AG04450 (cell line): ENCODE measurements at regions not wholly inside any gene's neighbourhood (a gene's known extent, or its start where the extent isn't known, plus 50 kb on each side); places are given as distances from the start of the nearest gene placed in this dataset.

Source experiments
- CTCF ChIA-PET: fragments of 300-600, 350-600 bp; formaldehyde crosslinking; extraction: SDS; loops from one replicate; lab custom pipeline; 2022; ENCODE audit warnings: antibody characterized with exemption, inconsistent platforms; lab: Charles Lee
- POLR2A ChIA-PET: fragments of 350-600 bp; formaldehyde crosslinking; extraction: SDS; loops from one replicate; lab custom pipeline; 2021; ENCODE audit warnings: antibody characterized with exemption, inconsistent platforms; lab: Yijun Ruan, JAX
- DNase-seq: peaks from one replicate; pipeline ENCODE4 v3.0.0-alpha.2; 2011; ENCODE audit warnings: low read depth, low spot score
- H3K27ac ChIP-seq: one replicate; pipeline ENCODE4 v1.5.1; 2012; ENCODE audit warnings: low read depth, low read length, control low read depth
- H3K27me3 ChIP-seq: one replicate; pipeline ENCODE4 v1.6.0; 2012; ENCODE audit warnings: low read length; ENCODE audit not compliant: control insufficient read depth, insufficient read depth
- H3K4me3 ChIP-seq: 2 replicates; pipeline ENCODE4 v1.5.1; 2011; ENCODE audit warnings: mild to moderate bottlenecking, low read depth, low read length, control low read depth
- H3K9me3 ChIP-seq: 2 replicates; pipeline ENCODE4 v1.5.1; 2012; ENCODE audit warnings: low read length; ENCODE audit not compliant: control insufficient read depth, insufficient read depth
- CTCF ChIP-seq: IDR thresholded peaks from 2 replicates; pipeline ENCODE4 v1.5.1; 2011; ENCODE audit warnings: low read depth, low read length, control low read depth, inconsistent platforms

- Histone ChIP-seq H3K27me3 (no peaks in the 10 kb centered on the region), H3K27ac (peak overlapping the region; percentile 70), H3K4me3 (no peak overlapping the region), H3K9me3 (no peaks in the 10 kb centered on the region; the same call in 1 of the 2 replicates)
- DNase-seq = peak; percentile 58
- ChIA-PET POLR2A (interaction anchor here (0.6 kb wide), 1 partner anchor 81 kb away, joined by 9 read pairs; no protein-coding TSS in a partner anchor), CTCF (interaction anchor here (0.7 to 1.0 kb wide), 3 partner anchors 100 to 381 kb away, joined by 3 read pairs; no protein-coding TSS in a partner anchor)
- no peak for TF ChIP-seq CTCF
These were observed 82.5 kb upstream of the PRNP start for GRCh38 chr20:4603724-4604123.

- DNase-seq = no peak
- Histone ChIP-seq H3K27ac (no peak overlapping the region), H3K9me3 (no peaks in the 10 kb centered on the region; the same call in 1 of the 2 replicates), H3K4me3 (no peak overlapping the region), H3K27me3 (no peaks in the 10 kb centered on the region)
- CTCF ChIA-PET = interaction anchor here (0.7 to 2.0 kb wide), 4 partner anchors 8 to 493 kb away, joined by 3 to 7 read pairs (median 6); no protein-coding TSS in a partner anchor
- POLR2A ChIA-PET = interaction anchor here (0.9 kb wide), 1 partner anchor 41 kb away, joined by 3 read pairs; no protein-coding TSS in a partner anchor
- no peak; the same call in 1 of the 2 replicates for TF ChIP-seq CTCF
These were observed 84.0 kb upstream of the PRNP start for GRCh38 chr20:4602297-4602631.

DNA sequence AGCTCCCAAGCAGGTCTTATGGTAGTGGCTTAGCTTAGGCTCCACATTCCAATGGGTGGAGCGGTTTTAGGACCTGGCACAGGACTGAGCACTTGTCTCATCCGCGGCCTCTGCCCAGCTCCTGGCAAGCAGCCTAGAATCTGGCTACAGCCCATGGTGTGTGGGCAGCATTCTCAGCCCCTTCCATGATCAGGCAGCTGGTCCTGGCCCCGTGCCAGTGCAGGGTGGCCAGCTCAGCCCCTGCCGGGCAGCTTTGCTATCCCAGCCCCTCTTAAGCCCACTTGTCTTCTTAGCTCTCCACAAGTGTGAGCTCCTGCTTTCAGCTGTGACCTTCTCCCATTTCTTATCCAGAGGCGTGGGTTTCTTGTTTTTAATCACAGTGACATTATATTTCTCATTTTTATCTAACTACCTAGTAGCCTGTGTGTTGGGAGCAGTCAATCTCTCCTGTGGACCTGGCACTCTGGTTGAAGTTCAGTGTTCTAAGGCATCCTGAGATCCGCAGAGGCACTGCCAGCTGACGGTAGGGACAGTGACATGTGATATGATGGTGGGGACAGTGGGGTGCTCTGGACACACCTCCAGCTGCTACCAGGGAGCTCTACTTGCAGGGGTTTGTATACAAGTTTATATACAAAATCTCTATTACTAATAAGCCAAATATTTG lies 84.5 kb upstream of the PRNP start:
- no peak for DNase-seq
- Histone ChIP-seq H3K27me3 (no peaks in the 10 kb centered on the region), H3K27ac (no peak overlapping the region), H3K4me3 (no peak overlapping the region), H3K9me3 (no peaks in the 10 kb centered on the region; the same call in 1 of the 2 replicates)
- ChIA-PET POLR2A (no interaction called here), CTCF (interaction anchor here (1.0 to 2.0 kb wide), 4 partner anchors 9 to 494 kb away, joined by 3 to 7 read pairs (median 5); no protein-coding TSS in a partner anchor)
- TF ChIP-seq CTCF = no peak

DNA sequence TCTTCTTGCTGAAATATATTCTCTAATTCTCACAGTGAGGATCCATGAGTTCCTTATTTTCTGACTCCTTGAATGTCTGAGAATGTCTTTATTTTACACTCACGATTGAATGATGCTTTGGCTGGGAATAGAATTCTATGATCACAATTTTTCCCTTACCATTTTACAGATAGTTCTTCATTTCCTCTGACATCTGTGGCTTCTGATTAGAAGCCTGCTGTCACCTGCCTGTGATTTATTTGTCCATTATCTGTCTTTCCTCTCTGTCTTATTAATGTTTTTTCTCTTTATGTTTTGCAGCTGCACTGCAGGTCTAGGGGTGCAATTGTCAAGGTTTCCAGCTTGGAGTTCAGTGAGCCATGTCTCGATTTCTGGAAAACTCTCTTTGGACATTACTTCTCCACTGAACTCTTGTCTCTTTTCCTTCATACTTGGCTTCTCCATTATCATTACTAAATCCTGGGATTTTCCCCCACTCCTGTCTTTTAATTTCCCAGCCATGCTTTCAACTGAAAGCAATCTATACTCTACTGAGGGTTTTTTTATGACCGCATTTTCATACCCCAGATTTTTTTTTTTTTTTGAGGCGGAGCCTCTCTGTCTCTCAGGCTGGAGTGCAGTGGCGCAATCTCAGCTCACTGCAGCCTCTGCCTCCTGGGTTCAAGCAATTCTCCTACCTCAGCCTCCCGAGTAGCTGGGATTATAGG lies 85.8 kb upstream of the PRNP start:
- H3K4me3 ChIP-seq = no peak overlapping the region
- H3K27ac ChIP-seq = no peak overlapping the region
- no peak for DNase-seq
- no peaks in the 10 kb centered on the region for H3K27me3 ChIP-seq
- TF ChIP-seq CTCF = no peak
- CTCF ChIA-PET = interaction anchor here (0.6 kb wide), 1 partner anchor 10 kb away, joined by 4 read pairs; no protein-coding TSS in a partner anchor
- POLR2A ChIA-PET = no interaction called here
- no peaks in the 10 kb centered on the region; the same call in 1 of the 2 replicates for H3K9me3 ChIP-seq
